ENCODE measurements at regions not wholly inside any gene's neighbourhood (a gene's known extent, or its start where the extent isn't known, plus 50 kb on each side); places are given as distances from the start of the nearest gene placed in this dataset.

DNA sequence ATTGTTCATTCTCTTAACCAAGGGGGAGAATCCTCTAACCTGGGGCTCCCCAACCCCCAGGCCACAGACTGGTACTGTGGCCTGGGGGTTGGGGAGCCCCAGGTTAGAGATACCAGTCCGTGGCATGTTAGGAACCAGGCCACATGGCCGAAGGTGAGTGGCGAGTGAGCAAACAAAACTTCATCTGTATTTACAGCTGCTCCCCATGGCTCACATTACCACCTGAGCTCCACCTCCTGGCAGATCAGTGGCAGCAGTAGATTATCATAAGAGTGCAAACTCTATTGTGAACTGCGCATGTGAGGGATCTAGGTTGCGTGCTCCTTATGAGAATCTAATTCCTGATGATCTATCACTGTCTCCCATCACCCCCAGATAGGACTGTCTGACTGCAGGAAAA lies 957.2 kb upstream of the PRKX start:
- Histone ChIP-seq H3K36me3 (no peaks in the 10 kb centered on the region), H3K9me3 (ENCODE audit: low read depth) (no peaks in the 10 kb centered on the region), H3K27me3 (no peaks in the 10 kb centered on the region), H3K4me1 (ENCODE audit: low read depth) (no peaks in the 10 kb centered on the region), H3K27ac (no peak overlapping the region), H3K4me3 (no peak overlapping the region)
- TF ChIP-seq CTCF (IDR thresholded peaks at IDR 0.05; ENCODE audit: low read depth, low read length): no peak
- DNase-seq (ENCODE audit: low read depth in 1 of 2, low spot score in 1 of 2): no peak

DNA sequence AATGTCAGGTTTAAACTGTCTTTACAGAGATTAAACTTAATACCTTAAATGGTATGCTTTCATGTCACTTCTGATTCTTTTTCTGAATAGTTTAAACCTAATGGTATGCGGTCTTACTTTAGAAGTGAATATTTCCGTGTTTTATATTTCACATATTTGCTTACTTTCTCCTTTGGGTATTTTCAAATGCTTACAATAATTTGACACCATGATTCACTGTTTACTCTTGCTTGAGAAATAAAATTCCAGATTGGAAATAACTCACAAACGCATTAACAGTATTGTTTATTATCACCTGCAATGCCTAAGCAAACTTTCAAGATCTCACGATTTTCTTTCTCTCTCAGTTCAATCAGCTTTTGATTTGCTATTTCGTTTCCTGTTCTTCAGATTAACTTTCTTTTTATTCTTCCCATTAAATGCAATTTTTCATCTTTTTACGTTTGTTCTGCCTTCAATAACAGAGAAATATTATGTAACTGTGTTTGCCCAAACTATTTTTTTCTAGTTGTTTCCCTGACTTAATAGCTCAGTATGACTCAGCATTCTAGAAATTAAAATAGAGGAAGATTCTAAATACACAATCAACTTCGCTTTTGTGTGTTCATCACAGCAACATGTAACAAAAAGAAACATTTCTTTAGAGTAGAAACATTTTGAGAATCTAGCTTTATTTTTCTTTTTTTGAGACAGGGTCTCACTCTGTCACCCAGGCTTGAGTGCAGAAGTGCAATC lies 955.5 kb upstream of the PRKX start:
- H3K9me3 ChIP-seq (ENCODE audit: low read depth): no peaks in the 10 kb centered on the region
- no peaks in the 10 kb centered on the region for H3K27me3 ChIP-seq
- H3K4me1 ChIP-seq (ENCODE audit: low read depth): no peaks in the 10 kb centered on the region
- H3K36me3 ChIP-seq: no peaks in the 10 kb centered on the region
- no peak overlapping the region for H3K27ac ChIP-seq
- DNase-seq (ENCODE audit: low read depth in 1 of 2, low spot score in 1 of 2): no peak
- no peak overlapping the region for H3K4me3 ChIP-seq
- no peak for TF ChIP-seq CTCF (IDR thresholded peaks at IDR 0.05; ENCODE audit: low read depth, low read length)

GRCh38 chrX:4663085-4663484 lies 949.6 kb upstream of the PRKX start:
- TF ChIP-seq CTCF (IDR thresholded peaks at IDR 0.05; ENCODE audit: low read depth, low read length): no peak
- H3K4me1 ChIP-seq (ENCODE audit: low read depth): no peaks in the 10 kb centered on the region
- no peaks in the 10 kb centered on the region for H3K9me3 ChIP-seq (ENCODE audit: low read depth)
- no peak for DNase-seq (ENCODE audit: low read depth in 1 of 2, low spot score in 1 of 2)
- no peak overlapping the region for H3K27ac ChIP-seq
- H3K36me3 ChIP-seq: no peaks in the 10 kb centered on the region
- no peak overlapping the region for H3K4me3 ChIP-seq
- no peaks in the 10 kb centered on the region for H3K27me3 ChIP-seq

DNA sequence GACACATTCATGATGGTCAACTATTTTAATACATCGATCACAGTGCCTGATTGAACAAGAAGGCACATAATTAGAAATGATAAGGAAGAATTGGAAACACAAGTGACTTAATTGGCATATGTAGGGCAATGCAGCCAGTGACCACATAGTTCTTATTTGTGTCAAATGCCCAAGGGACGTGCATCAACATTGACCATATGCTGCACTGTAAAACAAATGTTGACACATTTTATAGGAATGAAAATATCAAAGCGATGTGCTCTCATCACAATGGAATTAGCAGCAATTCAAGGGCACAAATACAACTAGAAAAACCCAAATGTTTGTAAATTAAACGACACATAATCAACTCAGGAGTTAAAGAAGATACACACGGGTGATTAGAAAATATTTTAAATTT lies 948.3 kb upstream of the PRKX start:
- TF ChIP-seq CTCF (IDR thresholded peaks at IDR 0.05; ENCODE audit: low read depth, low read length): no peak
- Histone ChIP-seq H3K27ac (no peak overlapping the region), H3K4me3 (no peak overlapping the region), H3K27me3 (no peaks in the 10 kb centered on the region), H3K9me3 (ENCODE audit: low read depth) (no peaks in the 10 kb centered on the region), H3K36me3 (no peaks in the 10 kb centered on the region), H3K4me1 (ENCODE audit: low read depth) (no peaks in the 10 kb centered on the region)
- DNase-seq (ENCODE audit: low read depth in 1 of 2, low spot score in 1 of 2): no peak

DNA sequence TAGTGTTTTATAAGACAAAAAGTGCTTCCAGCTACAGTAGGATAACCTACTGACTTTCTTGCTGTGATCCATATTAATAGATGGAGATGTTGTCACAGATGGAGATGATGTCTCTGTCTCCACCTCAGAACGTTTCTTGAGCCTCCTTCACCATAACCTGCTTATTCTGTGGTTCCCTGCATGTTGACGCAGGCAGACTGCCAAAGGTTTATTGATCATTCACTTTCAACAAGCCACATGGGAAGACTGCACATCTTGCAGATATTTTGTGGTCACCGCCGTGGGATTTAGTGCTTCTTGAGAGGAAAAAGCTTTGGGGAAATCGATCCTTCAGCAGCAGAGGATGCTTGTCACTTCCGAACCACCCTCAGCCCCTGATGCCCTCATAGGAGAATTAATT lies 943.0 kb upstream of the PRKX start:
- H3K27me3 ChIP-seq: no peaks in the 10 kb centered on the region
- H3K4me1 ChIP-seq (ENCODE audit: low read depth): no peaks in the 10 kb centered on the region
- no peak overlapping the region for H3K27ac ChIP-seq
- DNase-seq (ENCODE audit: low read depth in 1 of 2, low spot score in 1 of 2): no peak
- no peak overlapping the region for H3K4me3 ChIP-seq
- H3K36me3 ChIP-seq: no peaks in the 10 kb centered on the region
- no peaks in the 10 kb centered on the region for H3K9me3 ChIP-seq (ENCODE audit: low read depth)
- TF ChIP-seq CTCF (IDR thresholded peaks at IDR 0.05; ENCODE audit: low read depth, low read length): no peak

All from cardiac muscle cell (in vitro differentiated cells and primary cell).